SK-N-SH (cell line): ENCODE measurements at regions not wholly inside any gene's neighbourhood (a gene's known extent, or its start where the extent isn't known, plus 50 kb on each side); places are given as distances from the start of the nearest gene placed in this dataset.

Experiments used
- CTCF ChIA-PET: fragments of 300-600, 350-600 bp; formaldehyde crosslinking; extraction: SDS; loops from one replicate; lab custom pipeline; 2021; lab: Yijun Ruan, JAX
- POLR2A ChIA-PET: fragments of 350-600 bp; sonication (Branson Sonifier 250); formaldehyde crosslinking; extraction: SDS; loops from one replicate; lab custom pipeline; 2020; ENCODE audit warnings: antibody characterized with exemption, inconsistent platforms; lab: Yijun Ruan, JAX
- DNase-seq: peaks from one replicate; pipeline ENCODE4 v3.0.0; 2012
- H2AFZ ChIP-seq: fragments of 200-600 bp; sonication (generic); 2 replicates; pipeline ENCODE4 v1.8.1; 2016; ENCODE audit warnings: antibody characterized with exemption, mild to moderate bottlenecking, low read depth
- H3F3A ChIP-seq: fragments of 200-600 bp; sonication (generic); replicated peaks from 2 replicates; pipeline ENCODE3; 2016; ENCODE audit warnings: antibody characterized with exemption, mild to moderate bottlenecking; ENCODE audit not compliant: insufficient read depth
- H3K27ac ChIP-seq, 2 experiments: fragments of 200-500 bp in 1 of 2; fragments of 200-600 bp in 1 of 2; sonication (Bioruptor generic) in 1 of 2; sonication (generic), shearing (Covaris generic) in 1 of 2; 2 replicates each; pipeline versions ENCODE4 v1.5.1 to v1.6.1; 2014 to 2016; ENCODE audit warnings: low read depth in 2 of 2, inconsistent platforms in 1 of 2, low read length in 1 of 2, mild to moderate bottlenecking in 1 of 2, mixed read lengths in 1 of 2
- H3K27me3 ChIP-seq: fragments of 200-600 bp; sonication (generic), shearing (Covaris generic); 2 replicates; pipeline ENCODE4 v1.6.1; 2016; ENCODE audit warnings: mixed run types; ENCODE audit not compliant: insufficient read depth
- H3K36me3 ChIP-seq, 2 experiments: fragments of 200-500 bp in 1 of 2; fragments of 200-600 bp in 1 of 2; sonication (Bioruptor generic) in 1 of 2; sonication (generic) in 1 of 2; replicated peaks in 1 of 2; 2 replicates each; pipeline versions ENCODE3 to v1.5.1; 2014 to 2016; ENCODE audit warnings: low read length in 1 of 2, mild to moderate bottlenecking in 1 of 2; ENCODE audit not compliant: insufficient read depth in 2 of 2, control insufficient read depth in 1 of 2
- H3K4me1 ChIP-seq, 2 experiments: fragments of 200-500 bp in 1 of 2; fragments of 200-600 bp in 1 of 2; sonication (Bioruptor generic) in 1 of 2; sonication (generic), shearing (Covaris generic) in 1 of 2; 2 replicates each; pipeline versions ENCODE4 v1.5.1 to v1.6.1; 2014 to 2016; ENCODE audit warnings: low read depth in 1 of 2, low read length in 1 of 2, mixed run types in 1 of 2; ENCODE audit not compliant: insufficient read depth in 2 of 2, control insufficient read depth in 1 of 2
- H3K4me2 ChIP-seq: fragments of 200-600 bp; sonication (generic), shearing (Covaris generic); 2 replicates; pipeline ENCODE4 v1.6.1; 2017; ENCODE audit warnings: mixed run types
- H3K4me3 ChIP-seq, 2 experiments: fragments of 200-500 bp in 1 of 2; fragments of 200-600 bp in 1 of 2; sonication (Bioruptor generic) in 1 of 2; sonication (generic), shearing (Covaris generic) in 1 of 2; 2 replicates each; pipeline versions ENCODE4 v1.5.1 to v1.8.1; 2014 to 2016; ENCODE audit warnings: low read depth in 2 of 2, inconsistent platforms in 1 of 2, low read length in 1 of 2, mild to moderate bottlenecking in 1 of 2, mixed read lengths in 1 of 2, moderate library complexity in 1 of 2
- H3K79me2 ChIP-seq: fragments of 200-600 bp; sonication (generic); 2 replicates; pipeline ENCODE4 v1.8.1; 2017; ENCODE audit warnings: mild to moderate bottlenecking; ENCODE audit not compliant: insufficient read depth
- H3K9ac ChIP-seq: fragments of 200-600 bp; sonication (generic); 2 replicates; pipeline ENCODE4 v1.6.1; 2017; ENCODE audit warnings: mixed run types
- H3K9me2 ChIP-seq: fragments of 200-600 bp; sonication (generic); 2 replicates; pipeline ENCODE4 v1.6.1; 2017; ENCODE audit warnings: mixed run types
- H3K9me3 ChIP-seq: fragments of 200-600 bp; sonication (generic); 2 replicates; pipeline ENCODE4 v1.6.1; 2017; ENCODE audit warnings: mixed run types, mild to moderate bottlenecking, moderate library complexity
- H4K20me1 ChIP-seq: fragments of 200-600 bp; sonication (generic); 2 replicates; pipeline ENCODE4 v1.6.1; 2017; ENCODE audit warnings: mild to moderate bottlenecking, mixed run types; ENCODE audit not compliant: insufficient read depth
- CHD2 ChIP-seq: fragments of 150-350 bp; IDR thresholded peaks from 2 replicates; pipeline ENCODE4 v1.6.1; 2018; ENCODE audit warnings: low read length; ENCODE audit not compliant: partially characterized antibody
- ELF1 ChIP-seq: IDR thresholded peaks from 2 replicates; pipeline ENCODE4 v1.4.0; 2012
- EP300 ChIP-seq, 2 experiments: IDR thresholded peaks; 2 replicates each; pipeline versions ENCODE4 v1.4.0 to v1.6.1; 2012; ENCODE audit warnings: borderline replicate concordance in 1 of 2, low read depth in 1 of 2, low read length in 1 of 2
- FOSL2 ChIP-seq: IDR thresholded peaks from 2 replicates; pipeline ENCODE4 v1.4.0; 2012; ENCODE audit warnings: low read depth, mild to moderate bottlenecking, moderate library complexity, borderline replicate concordance
- FOXJ3 ChIP-seq: sonication (generic); formaldehyde crosslinking; IDR thresholded peaks from 2 replicates; pipeline ENCODE4 v1.5.1; 2020; ENCODE audit warnings: mild to moderate bottlenecking, missing genetic modification reagents
- GATA2 ChIP-seq: sonication (generic); formaldehyde crosslinking; IDR thresholded peaks from 2 replicates; pipeline ENCODE4 v1.5.0; 2020; ENCODE audit warnings: mild to moderate bottlenecking, missing genetic modification reagents
- IRF3 ChIP-seq: fragments of 150-350 bp; IDR thresholded peaks from 2 replicates; pipeline ENCODE4 v1.6.1; 2016; ENCODE audit warnings: mild to moderate bottlenecking, low read depth, low read length
- JUND ChIP-seq: IDR thresholded peaks from 2 replicates; pipeline ENCODE4 v1.4.0; 2012
- POLR2AphosphoS5 ChIP-seq: IDR thresholded peaks from 2 replicates; pipeline ENCODE4 v1.6.1; 2012; ENCODE audit warnings: low read depth, low read length
- RAD21 ChIP-seq: IDR thresholded peaks from 2 replicates; pipeline ENCODE4 v1.6.1; 2012; ENCODE audit warnings: mild to moderate bottlenecking, low read length
- RCOR1 ChIP-seq: fragments of 150-350 bp; IDR thresholded peaks from 2 replicates; pipeline ENCODE4 v1.6.1; 2017; ENCODE audit warnings: antibody characterized with exemption, low read length
- REST ChIP-seq: IDR thresholded peaks from 2 replicates; pipeline ENCODE4 v1.6.1; 2012; ENCODE audit warnings: mild to moderate bottlenecking, low read depth, low read length, moderate library complexity
- RFX5 ChIP-seq: IDR thresholded peaks from 2 replicates; pipeline ENCODE4 v1.6.1; 2012; ENCODE audit warnings: mild to moderate bottlenecking, improper control_type of control experiment, low read length
- RXRA ChIP-seq: IDR thresholded peaks from 2 replicates; pipeline ENCODE4 v1.4.0; 2012; ENCODE audit warnings: low read depth, mild to moderate bottlenecking, borderline replicate concordance
- TAF1 ChIP-seq: IDR thresholded peaks from 2 replicates; pipeline ENCODE4 v1.6.1; 2012; ENCODE audit warnings: low read depth, mild to moderate bottlenecking, low read length, moderate library complexity, borderline replicate concordance
- TCF12 ChIP-seq: IDR thresholded peaks from 2 replicates; pipeline ENCODE4 v1.4.0; 2012
- TEAD4 ChIP-seq: IDR thresholded peaks from 2 replicates; pipeline ENCODE4 v1.4.0; 2012; ENCODE audit warnings: mild to moderate bottlenecking, borderline replicate concordance; ENCODE audit not compliant: insufficient read depth
- YY1 ChIP-seq: IDR thresholded peaks from 2 replicates; pipeline ENCODE4 v1.4.0; 2012; ENCODE audit warnings: low read depth, mild to moderate bottlenecking
- WGBS: methylation state at CpG from one replicate; pipeline ENCODE4 v1.1.6; 2017; ENCODE audit warnings: low lambda C conversion rate; 5-methylcytosine and 5-hydroxymethylcytosine counted together

- TF ChIP-seq REST (no peak), TAF1 (no peak), ELF1 (no peak), POLR2AphosphoS5 (no peak), FOXJ3 (0 out of 2 replicates have a peak, but pooled peaks have one; percentile 52), EP300 (IDR thresholded peaks at IDR 0.05; ENCODE audit: borderline replicate concordance in 1 of 2, low read depth in 1 of 2, low read length in 1 of 2) (no peak), RCOR1 (no peak), RXRA (no peak), CHD2 (no peak), RAD21 (no peak), GATA2 (CRISPR knock-in tag) (peak; percentile 90), YY1 (no peak), TEAD4 (no peak)
These were observed 129.0 kb upstream of the WWC1 start (continued) for GRCh38 chr5:168162464-168162863.

- DNase-seq: no peak
- no peaks in the 10 kb centered on the region for H3K79me2 ChIP-seq
- WGBS: 70% methylated on average over 3 of the region's 3 CpGs
- no peak overlapping the region for H3K9ac ChIP-seq
- H3K4me3 ChIP-seq: no peak overlapping the region
- H3K4me1 ChIP-seq: peaks cover 0 to 23% of the 10 kb centered on the region in 2 experiments; a peak in 1 of 4 replicates
- ChIA-PET CTCF (interaction anchor here (1.1 to 3.1 kb wide), 2 partner anchors 12 to 56 kb away, joined by 3 to 10 read pairs; no protein-coding TSS in a partner anchor), POLR2A (interaction anchor here (0.7 kb wide), 1 partner anchor 14 kb away, joined by 3 read pairs; no protein-coding TSS in a partner anchor)
- H3K27ac ChIP-seq: no peak overlapping the region
- H3K27me3 ChIP-seq: no peaks in the 10 kb centered on the region
- no peaks in the 10 kb centered on the region for H3K9me3 ChIP-seq
- TF ChIP-seq TEAD4 (no peak), YY1 (no peak), FOSL2 (no peak), IRF3 (no peak), FOXJ3 (no peak), RFX5 (no peak), POLR2AphosphoS5 (no peak), TCF12 (no peak), JUND (no peak), REST (no peak)
- no peak overlapping the region for H3K4me2 ChIP-seq
- H3K36me3 ChIP-seq: no peaks in the 10 kb centered on the region
- H3K9me2 ChIP-seq: no peaks in the 10 kb centered on the region
- H2AFZ ChIP-seq: no peak overlapping the region
- H4K20me1 ChIP-seq: no peaks in the 10 kb centered on the region
- no peaks in the 10 kb centered on the region for H3F3A ChIP-seq
These were observed 127.5 kb upstream of the WWC1 start for GRCh38 chr5:168163966-168164365.
